ENCODE measurements at regions not wholly inside any gene's neighbourhood (a gene's known extent, or its start where the extent isn't known, plus 50 kb on each side); places are given as distances from the start of the nearest gene placed in this dataset.

- ChIA-PET CTCF (ENCODE audit: partially characterized antibody) (interaction anchor here (1.0 kb wide), 1 partner anchor 9 kb away, joined by 4 read pairs; no protein-coding TSS in a partner anchor), POLR2A (ENCODE audit: partially characterized antibody) (no interaction called here)
- H3K79me1 ChIP-seq (ENCODE audit: low read depth, low read length) = no peaks in the 10 kb centered on the region
- H4K91ac ChIP-seq (replicated peaks; ENCODE audit: insufficient read length, low read length) = no peak overlapping the region
- no peak overlapping the region for H2BK15ac ChIP-seq (ENCODE audit: low read length)
- no peak overlapping the region for H3K4me2 ChIP-seq (ENCODE audit: insufficient read depth in 1 of 2, low read depth in 2 of 2, low read length in 2 of 2)
- no peaks in the 10 kb centered on the region for H4K20me1 ChIP-seq (replicated peaks in 1 of 2; ENCODE audit: control insufficient read depth in 1 of 2, insufficient read depth in 2 of 2, low read length in 2 of 2)
- no peak overlapping the region for H2AFZ ChIP-seq (ENCODE audit: low read length)
- no peaks in the 10 kb centered on the region for H3K79me2 ChIP-seq (ENCODE audit: control insufficient read depth in 1 of 2, insufficient read depth in 2 of 2, low read length in 2 of 2)
- WGBS, 2 experiments (ENCODE audit: extremely low coverage in 1 of 2, insufficient coverage in 1 of 2, insufficient read length in 1 of 2, insufficient replicate concordance in 2 of 2, low coverage in 1 of 2, low lambda C conversion rate in 2 of 2, missing lambda C conversion rate in 1 of 2) = 91 to 100% methylated on average over 1 to 2 of the region's 2 CpGs
- no peak overlapping the region for H3K9ac ChIP-seq (replicated peaks in 1 of 4; ENCODE audit: extremely low read depth in 1 of 4, low read depth in 3 of 4, low read length in 3 of 4)
- FAIRE-seq (no peak), DNase-seq (ENCODE audit: low read depth in 1 of 2, low spot score in 2 of 2) (no peak)
- no peak overlapping the region for H2BK5ac ChIP-seq (ENCODE audit: low read depth, low read length)
- no peak overlapping the region for H3K56ac ChIP-seq (replicated peaks; ENCODE audit: insufficient read length, low read depth, low read length)
- H2AK5ac ChIP-seq (ENCODE audit: low read depth, low read length) = no peak overlapping the region
- H2BK12ac ChIP-seq (ENCODE audit: low read depth, low read length) = no peak overlapping the region
- TF ChIP-seq YY1 (IDR thresholded peaks at IDR 0.05; ENCODE audit: low read depth, low read length) (no peak), ASH2L (IDR thresholded peaks at IDR 0.05; ENCODE audit: low read length) (no peak), CEBPB (IDR thresholded peaks at IDR 0.05; ENCODE audit: low read depth, low read length) (no peak), RBBP5 (IDR thresholded peaks at IDR 0.05; ENCODE audit: borderline replicate concordance, low read depth, low read length) (no peak), ZNF274 (IDR thresholded peaks at IDR 0.05; ENCODE audit: borderline replicate concordance, extremely low read depth, low read length) (no peak), POU5F1 (IDR thresholded peaks at IDR 0.05; ENCODE audit: low read depth, low read length) (no peak), E2F6 (IDR thresholded peaks at IDR 0.05) (no peak), EP300 (IDR thresholded peaks at IDR 0.05; ENCODE audit: borderline replicate concordance in 1 of 2, low read depth in 2 of 2, low read length in 2 of 2) (no peak), KDM4A (IDR thresholded peaks at IDR 0.05; ENCODE audit: low read depth, low read length, severe bottlenecking) (no peak)
- no peak overlapping the region for H3K4ac ChIP-seq (replicated peaks; ENCODE audit: insufficient read length, low read depth, low read length)
- H4K5ac ChIP-seq (ENCODE audit: insufficient read length, low read depth, low read length) = no peak overlapping the region
- H2BK20ac ChIP-seq (ENCODE audit: low read length) = no peak overlapping the region
- no peaks in the 10 kb centered on the region for H3K9me3 ChIP-seq (ENCODE audit: insufficient read depth in 2 of 2, low read depth in 1 of 2, low read length in 1 of 2)
- H3K4me3 ChIP-seq (ENCODE audit: extremely low read depth in 1 of 4, insufficient read depth in 2 of 4, low read depth in 3 of 4, low read length in 4 of 4) = no peak overlapping the region
- H3K23ac ChIP-seq (ENCODE audit: insufficient read length) = no peak overlapping the region
- no peaks in the 10 kb centered on the region for H3K27me3 ChIP-seq (replicated peaks in 1 of 4; ENCODE audit: control insufficient read depth in 3 of 4, extremely low read depth in 1 of 4, insufficient read depth in 3 of 4, low read length in 3 of 4)
- H3K4me1 ChIP-seq (replicated peaks in 1 of 4; ENCODE audit: control insufficient read depth in 3 of 4, insufficient read depth in 4 of 4, low read length in 3 of 4) = no peaks in the 10 kb centered on the region
- H3K27ac ChIP-seq (ENCODE audit: low read depth, low read length) = no peak overlapping the region
- H3K18ac ChIP-seq (ENCODE audit: extremely low read depth, low read length) = no peak overlapping the region
- no peak overlapping the region for H4K8ac ChIP-seq (ENCODE audit: extremely low read depth, insufficient read depth, low read length)
- H3K14ac ChIP-seq (ENCODE audit: insufficient read length) = no peak overlapping the region
- no peak overlapping the region for H2BK120ac ChIP-seq (replicated peaks; ENCODE audit: low read depth, low read length)
- no peaks in the 10 kb centered on the region for H3K23me2 ChIP-seq (ENCODE audit: low read depth, low read length)
- H3K36me3 ChIP-seq (ENCODE audit: control insufficient read depth in 2 of 4, insufficient read depth in 4 of 4, low read length in 3 of 4) = no peaks in the 10 kb centered on the region
These were observed 469.6 kb upstream of the NRG3 start for GRCh38 chr10:81405399-81405798.
